ENCODE measurements at regions not wholly inside any gene's neighbourhood (a gene's known extent, or its start where the extent isn't known, plus 50 kb on each side); places are given as distances from the start of the nearest gene placed in this dataset.

DNA sequence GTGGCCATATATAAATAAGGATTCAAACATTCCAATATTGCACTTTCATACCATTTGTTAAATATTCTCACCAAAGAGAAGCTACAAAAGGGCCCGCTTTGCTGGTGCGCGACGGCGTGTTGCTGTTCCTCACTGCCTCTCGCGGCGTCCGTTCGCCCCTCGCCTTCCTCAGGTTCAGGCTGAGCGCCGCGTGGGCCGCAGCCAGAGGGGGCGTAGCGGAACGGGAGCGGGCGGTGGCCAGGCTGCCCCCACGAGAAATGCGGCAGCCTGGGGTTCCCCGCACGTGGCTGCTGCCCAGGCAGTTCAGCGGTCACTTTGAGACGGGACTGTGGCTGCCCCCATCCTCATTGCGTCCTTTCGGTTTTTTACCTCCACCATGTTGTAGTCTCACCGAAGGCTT, 67.3 kb upstream of the VWDE start:
- TF ChIP-seq, protein P1, sequence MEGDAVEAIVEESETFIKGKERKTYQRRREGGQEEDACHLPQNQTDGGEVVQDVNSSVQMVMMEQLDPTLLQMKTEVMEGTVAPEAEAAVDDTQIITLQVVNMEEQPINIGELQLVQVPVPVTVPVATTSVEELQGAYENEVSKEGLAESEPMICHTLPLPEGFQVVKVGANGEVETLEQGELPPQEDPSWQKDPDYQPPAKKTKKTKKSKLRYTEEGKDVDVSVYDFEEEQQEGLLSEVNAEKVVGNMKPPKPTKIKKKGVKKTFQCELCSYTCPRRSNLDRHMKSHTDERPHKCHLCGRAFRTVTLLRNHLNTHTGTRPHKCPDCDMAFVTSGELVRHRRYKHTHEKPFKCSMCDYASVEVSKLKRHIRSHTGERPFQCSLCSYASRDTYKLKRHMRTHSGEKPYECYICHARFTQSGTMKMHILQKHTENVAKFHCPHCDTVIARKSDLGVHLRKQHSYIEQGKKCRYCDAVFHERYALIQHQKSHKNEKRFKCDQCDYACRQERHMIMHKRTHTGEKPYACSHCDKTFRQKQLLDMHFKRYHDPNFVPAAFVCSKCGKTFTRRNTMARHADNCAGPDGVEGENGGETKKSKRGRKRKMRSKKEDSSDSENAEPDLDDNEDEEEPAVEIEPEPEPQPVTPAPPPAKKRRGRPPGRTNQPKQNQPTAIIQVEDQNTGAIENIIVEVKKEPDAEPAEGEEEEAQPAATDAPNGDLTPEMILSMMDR (IDR thresholded peaks at IDR 0.05) = no peak
- TF ChIP-seq POLR2A (IDR thresholded peaks at IDR 0.05) = no peak
